KMS-11 (cell line): ENCODE measurements at regions not wholly inside any gene's neighbourhood (a gene's known extent, or its start where the extent isn't known, plus 50 kb on each side); places are given as distances from the start of the nearest gene placed in this dataset.

Experiments
- H2AFZ ChIP-seq: fragments of 200-600 bp; sonication (generic); 2 replicates; pipeline ENCODE4 v1.6.1; 2016; ENCODE audit warnings: antibody characterized with exemption, mixed run types, low read depth
- H3K27ac ChIP-seq: fragments of 200-600 bp; sonication (generic); 2 replicates; pipeline ENCODE4 v1.6.1; 2016; ENCODE audit warnings: mild to moderate bottlenecking, mixed run types
- H3K27me3 ChIP-seq: fragments of 200-600 bp; sonication (generic); 2 replicates; pipeline ENCODE4 v1.6.1; 2017; ENCODE audit warnings: mild to moderate bottlenecking, low read depth, mixed run types, moderate library complexity; ENCODE audit not compliant: insufficient read depth
- H3K36me3 ChIP-seq: fragments of 200-600 bp; sonication (generic); 2 replicates; pipeline ENCODE4 v1.6.1; 2017; ENCODE audit warnings: mild to moderate bottlenecking, mixed run types; ENCODE audit not compliant: insufficient read depth
- H3K4me1 ChIP-seq: fragments of 200-600 bp; sonication (generic); 2 replicates; pipeline ENCODE4 v1.6.1; 2016; ENCODE audit warnings: mild to moderate bottlenecking, low read depth, mixed run types; ENCODE audit not compliant: poor library complexity, severe bottlenecking
- H3K4me2 ChIP-seq: fragments of 200-600 bp; sonication (generic); 2 replicates; pipeline ENCODE4 v1.7.0; 2016; ENCODE audit warnings: mild to moderate bottlenecking, mixed run types
- H3K4me3 ChIP-seq: fragments of 200-600 bp; sonication (generic); IDR thresholded peaks from 2 replicates; pipeline ENCODE4 v1.6.1; 2017; ENCODE audit warnings: low read depth, low read length, mixed read lengths; ENCODE audit not compliant: insufficient read depth
- H3K79me2 ChIP-seq: fragments of 200-600 bp; sonication (generic); 2 replicates; pipeline ENCODE4 v1.6.1; 2016; ENCODE audit warnings: low read depth, mixed run types; ENCODE audit not compliant: insufficient read depth
- H3K9ac ChIP-seq: fragments of 200-600 bp; sonication (generic); 2 replicates; pipeline ENCODE4 v1.6.1; 2016; ENCODE audit warnings: mild to moderate bottlenecking, mixed run types
- H4K20me1 ChIP-seq: fragments of 200-600 bp; sonication (generic); 2 replicates; pipeline ENCODE4 v1.6.1; 2016; ENCODE audit warnings: mild to moderate bottlenecking, mixed run types; ENCODE audit not compliant: insufficient read depth
- TF ChIP-seq, protein P1 (sequence below): fragments of 200-600 bp; sonication (generic); conservative IDR thresholded peaks from 2 replicates; pipeline ENCODE4 v1.6.1; 2017; ENCODE audit warnings: low read depth, mild to moderate bottlenecking, antibody characterized with exemption, low read length, moderate library complexity, mixed read lengths

DNA sequence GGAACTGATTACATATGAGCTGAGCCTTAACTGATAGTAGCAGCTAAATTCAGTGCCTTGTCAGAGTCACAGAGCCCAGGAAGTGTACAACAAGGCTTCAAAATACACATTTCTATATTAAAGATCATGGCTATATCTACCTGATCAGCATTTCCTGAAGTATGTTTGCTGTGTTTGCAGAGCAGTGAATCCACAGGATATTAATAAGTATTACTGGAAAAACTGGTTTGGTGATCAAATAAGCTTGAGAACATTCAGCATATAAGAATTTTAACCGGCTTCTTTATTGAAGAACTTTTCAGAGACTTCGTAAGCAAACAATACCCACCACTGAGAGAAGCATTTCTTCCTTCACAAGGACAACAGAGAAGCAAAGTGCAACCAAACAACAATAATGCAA is 227.0 kb downstream of the ELAVL2 start:
- Histone ChIP-seq H3K4me1 (no peaks in the 10 kb centered on the region), H3K79me2 (no peaks in the 10 kb centered on the region), H3K27me3 (no peaks in the 10 kb centered on the region), H3K4me3 (no peak overlapping the region), H4K20me1 (no peaks in the 10 kb centered on the region), H3K9ac (no peak overlapping the region), H3K27ac (no peak overlapping the region), H3K36me3 (no peaks in the 10 kb centered on the region), H2AFZ (no peak overlapping the region), H3K4me2 (no peak overlapping the region)
- TF ChIP-seq, protein P1, sequence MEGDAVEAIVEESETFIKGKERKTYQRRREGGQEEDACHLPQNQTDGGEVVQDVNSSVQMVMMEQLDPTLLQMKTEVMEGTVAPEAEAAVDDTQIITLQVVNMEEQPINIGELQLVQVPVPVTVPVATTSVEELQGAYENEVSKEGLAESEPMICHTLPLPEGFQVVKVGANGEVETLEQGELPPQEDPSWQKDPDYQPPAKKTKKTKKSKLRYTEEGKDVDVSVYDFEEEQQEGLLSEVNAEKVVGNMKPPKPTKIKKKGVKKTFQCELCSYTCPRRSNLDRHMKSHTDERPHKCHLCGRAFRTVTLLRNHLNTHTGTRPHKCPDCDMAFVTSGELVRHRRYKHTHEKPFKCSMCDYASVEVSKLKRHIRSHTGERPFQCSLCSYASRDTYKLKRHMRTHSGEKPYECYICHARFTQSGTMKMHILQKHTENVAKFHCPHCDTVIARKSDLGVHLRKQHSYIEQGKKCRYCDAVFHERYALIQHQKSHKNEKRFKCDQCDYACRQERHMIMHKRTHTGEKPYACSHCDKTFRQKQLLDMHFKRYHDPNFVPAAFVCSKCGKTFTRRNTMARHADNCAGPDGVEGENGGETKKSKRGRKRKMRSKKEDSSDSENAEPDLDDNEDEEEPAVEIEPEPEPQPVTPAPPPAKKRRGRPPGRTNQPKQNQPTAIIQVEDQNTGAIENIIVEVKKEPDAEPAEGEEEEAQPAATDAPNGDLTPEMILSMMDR, result no peak

DNA sequence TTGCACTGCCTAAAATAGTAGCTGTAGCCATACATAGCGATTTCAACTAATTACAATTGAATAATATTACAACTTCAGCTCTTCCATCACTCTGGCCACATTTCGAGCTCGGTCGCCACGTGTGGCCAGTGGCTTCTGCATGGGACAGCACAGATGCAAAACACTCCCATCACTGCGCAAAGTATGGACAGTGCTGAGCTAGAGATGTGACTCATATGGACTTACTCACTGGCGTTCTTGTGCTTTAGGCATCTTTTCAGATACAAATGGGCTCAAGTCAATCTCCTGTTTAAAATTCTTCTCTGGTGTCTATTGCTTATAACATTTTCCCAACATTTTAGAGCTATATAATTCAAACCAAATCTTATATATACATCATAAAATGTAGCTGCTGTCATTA is 222.7 kb downstream of the ELAVL2 start:
- H3K4me1 ChIP-seq, result no peaks in the 10 kb centered on the region
- H3K79me2 ChIP-seq, result no peaks in the 10 kb centered on the region
- no peaks in the 10 kb centered on the region for H3K36me3 ChIP-seq
- no peaks in the 10 kb centered on the region for H3K27me3 ChIP-seq
- no peak overlapping the region for H2AFZ ChIP-seq
- no peak overlapping the region for H3K4me3 ChIP-seq
- H3K27ac ChIP-seq, result no peak overlapping the region
- TF ChIP-seq, protein P1, result no peak
- no peak overlapping the region for H3K4me2 ChIP-seq
- H4K20me1 ChIP-seq, result no peaks in the 10 kb centered on the region
- H3K9ac ChIP-seq, result no peak overlapping the region

DNA sequence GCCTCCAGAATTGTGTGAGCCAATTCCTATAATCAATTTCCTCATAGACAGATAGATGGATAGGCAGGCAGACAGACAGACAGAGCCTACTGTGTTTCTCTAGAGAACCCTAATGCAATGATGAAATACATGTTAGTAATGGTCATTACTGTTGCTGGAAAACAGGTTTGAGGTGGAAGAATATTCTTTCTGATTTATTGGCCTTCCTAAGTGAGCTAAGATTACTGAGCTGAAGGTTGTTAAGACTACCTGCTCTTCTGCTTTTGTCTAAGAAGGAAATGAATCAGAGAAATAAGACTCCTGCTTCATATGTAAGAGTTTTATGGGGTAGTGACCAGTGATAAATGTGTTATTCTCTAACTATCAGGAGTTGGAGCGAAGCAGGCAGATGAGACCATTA is 219.9 kb downstream of the ELAVL2 start:
- no peaks in the 10 kb centered on the region for H3K36me3 ChIP-seq
- H3K27ac ChIP-seq, result no peak overlapping the region
- H3K4me2 ChIP-seq, result no peak overlapping the region
- no peaks in the 10 kb centered on the region for H4K20me1 ChIP-seq
- H2AFZ ChIP-seq, result no peak overlapping the region
- no peaks in the 10 kb centered on the region for H3K4me1 ChIP-seq
- H3K27me3 ChIP-seq, result no peaks in the 10 kb centered on the region
- no peak overlapping the region for H3K4me3 ChIP-seq
- H3K79me2 ChIP-seq, result no peaks in the 10 kb centered on the region
- TF ChIP-seq, protein P1, result no peak
- no peak overlapping the region for H3K9ac ChIP-seq

DNA sequence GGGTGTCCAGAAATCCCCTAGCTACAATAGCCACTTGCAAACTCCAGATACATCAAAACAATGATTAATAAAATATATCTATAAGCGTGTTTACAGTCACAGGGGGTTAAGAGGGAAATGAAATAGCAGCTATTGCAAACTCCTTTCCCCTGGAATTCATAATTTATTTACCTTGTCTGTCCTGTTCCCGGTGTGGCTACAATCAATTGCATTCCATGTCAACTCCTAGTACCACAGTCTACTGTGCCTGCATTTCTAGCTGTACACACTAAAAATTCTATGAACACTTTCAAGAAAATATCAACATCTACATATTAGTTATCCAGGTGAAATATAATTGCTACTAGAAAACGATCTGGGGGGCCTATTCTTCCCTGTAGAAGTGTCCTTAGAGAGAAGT is 217.6 kb downstream of the ELAVL2 start:
- TF ChIP-seq, protein P1, result no peak
- Histone ChIP-seq H4K20me1 (no peaks in the 10 kb centered on the region), H3K4me2 (no peak overlapping the region), H3K79me2 (no peaks in the 10 kb centered on the region), H3K27me3 (no peaks in the 10 kb centered on the region), H3K4me3 (no peak overlapping the region), H3K27ac (no peak overlapping the region), H3K36me3 (no peaks in the 10 kb centered on the region), H3K4me1 (no peaks in the 10 kb centered on the region), H3K9ac (no peak overlapping the region), H2AFZ (no peak overlapping the region)

DNA sequence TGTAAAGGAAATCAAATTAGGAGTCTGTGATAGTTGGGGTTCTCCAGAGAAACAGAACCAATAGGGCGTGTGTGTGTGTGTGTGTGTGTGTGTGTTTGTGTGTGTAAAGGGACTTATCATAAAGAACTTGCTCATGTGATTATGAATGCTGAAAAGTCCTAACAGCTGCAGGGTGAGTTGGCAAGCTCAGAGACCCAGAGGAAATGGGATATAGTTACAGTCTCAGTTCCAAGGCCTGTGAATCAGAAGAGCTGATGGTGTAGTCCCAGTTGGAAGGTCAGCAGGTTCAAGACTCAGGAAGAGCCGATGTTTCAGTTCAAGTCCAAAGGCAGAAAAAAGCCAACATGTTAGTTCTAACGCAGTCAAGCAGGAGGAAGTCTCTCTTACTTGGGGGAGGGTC is 214.2 kb downstream of the ELAVL2 start:
- no peak overlapping the region for H2AFZ ChIP-seq
- H3K79me2 ChIP-seq, result no peaks in the 10 kb centered on the region
- no peak overlapping the region for H3K27ac ChIP-seq
- TF ChIP-seq, protein P1, result no peak
- H3K36me3 ChIP-seq, result no peaks in the 10 kb centered on the region
- H3K27me3 ChIP-seq, result no peaks in the 10 kb centered on the region
- H4K20me1 ChIP-seq, result no peaks in the 10 kb centered on the region
- no peak overlapping the region for H3K4me3 ChIP-seq
- no peak overlapping the region for H3K4me2 ChIP-seq
- H3K4me1 ChIP-seq, result no peaks in the 10 kb centered on the region
- no peak overlapping the region for H3K9ac ChIP-seq
